ENCODE measurements at regions not wholly inside any gene's neighbourhood (a gene's known extent, or its start where the extent isn't known, plus 50 kb on each side); places are given as distances from the start of the nearest gene placed in this dataset.

DNA sequence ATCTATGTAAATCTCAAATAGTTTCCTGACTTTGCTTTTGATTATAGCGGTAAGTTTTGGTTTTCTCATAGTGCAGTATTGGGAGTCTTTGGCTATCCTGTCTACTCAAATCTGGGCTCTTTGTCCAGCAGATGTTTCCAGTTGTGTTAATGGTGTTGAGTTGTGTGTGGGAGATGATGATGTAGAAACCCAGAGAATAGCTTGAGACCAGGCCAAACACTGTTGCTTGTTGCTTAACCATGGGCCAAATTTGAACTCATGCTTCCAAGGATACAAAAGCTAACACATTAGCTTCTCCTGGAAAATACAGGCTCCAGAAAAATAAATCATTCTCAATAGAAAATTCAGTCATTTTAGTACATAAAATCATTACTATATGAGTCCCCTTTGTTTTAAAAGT is 82.6 kb upstream of the GYPA start:
- FAIRE-seq: no peak
- no peak for DNase-seq (ENCODE audit: insufficient read length, low spot score)
- no peak for TF ChIP-seq CTCF (IDR thresholded peaks at IDR 0.05; ENCODE audit: insufficient read depth, missing control alignments)

DNA sequence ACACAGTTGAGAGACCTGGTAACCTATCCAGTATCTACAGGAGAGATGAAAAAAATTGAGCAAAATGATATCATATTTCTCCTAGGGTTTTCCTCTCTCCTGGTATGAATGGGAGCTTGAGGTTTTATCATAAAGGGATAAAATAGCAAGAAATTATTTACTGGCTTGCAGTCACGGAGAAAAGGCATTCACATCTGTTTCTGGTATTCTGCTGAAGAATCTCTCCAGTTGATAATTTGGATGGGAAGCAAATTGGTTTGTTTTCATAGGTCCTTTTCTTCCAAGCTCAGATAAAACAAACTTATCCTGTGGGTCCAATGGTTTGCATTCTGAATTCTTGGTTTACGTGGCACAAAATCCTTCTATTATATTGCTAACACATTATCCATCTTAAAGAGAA is 83.1 kb upstream of the GYPA start:
- no peak for TF ChIP-seq CTCF (IDR thresholded peaks at IDR 0.05; ENCODE audit: insufficient read depth, missing control alignments)
- DNase-seq (ENCODE audit: insufficient read length, low spot score): no peak
- FAIRE-seq: no peak

DNA sequence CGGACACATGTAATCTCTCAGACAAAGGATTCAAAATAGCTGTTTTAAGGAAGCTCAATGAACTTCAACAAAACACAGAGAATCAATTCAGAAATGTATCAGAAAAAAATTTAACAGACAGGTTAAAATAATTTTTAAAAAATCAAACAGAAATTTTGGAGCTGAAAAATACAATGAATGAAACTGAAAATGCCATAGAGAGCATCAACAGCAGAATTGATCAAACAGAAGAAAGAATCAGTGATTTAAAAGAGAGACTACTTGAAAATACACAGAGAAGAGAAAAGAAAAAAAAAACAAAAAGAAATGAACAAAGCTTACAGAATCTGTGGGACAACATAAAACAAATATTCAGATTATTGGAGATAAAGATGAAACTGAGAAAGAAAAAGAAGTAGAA is 118.8 kb upstream of the GYPA start:
- DNase-seq (ENCODE audit: insufficient read length, low spot score) (no peak), FAIRE-seq (no peak)
- TF ChIP-seq CTCF (IDR thresholded peaks at IDR 0.05; ENCODE audit: insufficient read depth, missing control alignments): no peak

DNA sequence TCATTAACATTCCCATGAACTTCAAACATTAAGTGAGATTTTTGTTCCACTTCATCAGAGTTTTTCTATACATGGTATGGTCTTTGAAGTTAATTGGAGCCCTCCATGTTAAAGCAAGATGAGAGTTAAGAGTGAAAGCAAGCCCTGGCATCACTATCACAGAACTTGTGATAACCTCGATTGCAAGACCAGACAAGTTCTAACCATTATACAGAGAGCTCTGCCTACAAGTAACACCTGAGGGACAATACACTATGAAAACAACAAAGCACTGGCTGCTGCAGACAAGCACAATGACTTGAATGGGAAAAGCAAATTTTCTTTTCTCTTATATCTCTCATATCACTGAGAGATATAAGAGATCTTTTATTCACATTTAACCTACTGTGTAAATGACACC is 126.6 kb upstream of the GYPA start:
- no peak for FAIRE-seq
- no peak for TF ChIP-seq CTCF (IDR thresholded peaks at IDR 0.05; ENCODE audit: insufficient read depth, missing control alignments)
- DNase-seq (ENCODE audit: insufficient read length, low spot score): no peak

GRCh38 chr4:144280688-144281087 is 140.2 kb upstream of the GYPA start:
- no peak for DNase-seq (ENCODE audit: insufficient read length, low spot score)
- TF ChIP-seq CTCF (IDR thresholded peaks at IDR 0.05; ENCODE audit: insufficient read depth, missing control alignments): no peak
- no peak for FAIRE-seq

GRCh38 chr4:144283526-144283925 is 143.0 kb upstream of the GYPA start:
- no peak for DNase-seq (ENCODE audit: insufficient read length, low spot score)
- FAIRE-seq: no peak
- TF ChIP-seq CTCF (IDR thresholded peaks at IDR 0.05; ENCODE audit: insufficient read depth, missing control alignments): no peak

DNA sequence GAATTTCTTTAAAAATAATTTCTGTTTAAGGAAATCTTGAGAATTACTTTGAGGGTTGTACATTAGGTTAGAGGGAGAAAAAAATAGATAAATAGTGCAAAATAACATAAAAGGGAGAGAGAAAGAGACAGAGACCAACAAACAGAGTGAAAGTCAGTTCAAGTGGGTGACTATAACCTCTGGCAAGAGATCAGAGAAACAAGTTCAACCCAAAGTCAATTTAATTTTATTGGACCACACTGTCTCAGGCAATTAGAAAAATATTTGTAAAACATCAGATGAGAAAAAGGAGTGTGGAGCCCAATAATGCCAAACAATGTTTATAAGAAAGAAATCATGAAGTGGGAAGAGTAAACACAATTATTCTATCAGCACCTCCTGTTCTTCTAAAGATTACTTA is 143.5 kb upstream of the GYPA start:
- DNase-seq (ENCODE audit: insufficient read length, low spot score) (no peak), FAIRE-seq (no peak)

More for the DNA sequence above, 143.5 kb upstream of the GYPA start:
- no peak for TF ChIP-seq CTCF (IDR thresholded peaks at IDR 0.05; ENCODE audit: insufficient read depth, missing control alignments)
